PFSK-1 (cell line): ENCODE measurements at regions not wholly inside any gene's neighbourhood (a gene's known extent, or its start where the extent isn't known, plus 50 kb on each side); places are given as distances from the start of the nearest gene placed in this dataset.

Source experiments
- FOXP2 ChIP-seq: optimal IDR thresholded peaks from 2 replicates; pipeline ENCODE3; 2011; ENCODE audit warnings: borderline replicate concordance, control low read depth, inconsistent platforms; ENCODE audit not compliant: insufficient read depth; ENCODE audit errors: extremely low read length, extremely low read depth
- POLR2AphosphoS5 ChIP-seq: IDR thresholded peaks from 2 replicates; pipeline ENCODE4 v1.6.1; 2012; ENCODE audit warnings: low read depth, mild to moderate bottlenecking, control low read depth, low read length, moderate library complexity
- REST ChIP-seq, 2 experiments: IDR thresholded peaks; 2 replicates each; pipeline versions ENCODE4 v1.6.1 to v1.8.0; 2011 to 2012; ENCODE audit warnings: low read depth in 2 of 2, low read length in 2 of 2, control low read depth in 1 of 2, inconsistent platforms in 1 of 2, mild to moderate bottlenecking in 1 of 2, moderate library complexity in 1 of 2; ENCODE audit not compliant: insufficient read depth in 1 of 2
- SIN3A ChIP-seq: IDR thresholded peaks from 2 replicates; pipeline ENCODE4 v1.6.1; 2012; ENCODE audit warnings: mild to moderate bottlenecking, low read length, moderate library complexity, borderline replicate concordance; ENCODE audit not compliant: insufficient read depth
- TAF1 ChIP-seq: IDR thresholded peaks from 2 replicates; pipeline ENCODE4 v1.6.1; 2012; ENCODE audit warnings: low read length, control low read depth, borderline replicate concordance; ENCODE audit not compliant: insufficient read depth

- TF ChIP-seq REST (IDR thresholded peaks at IDR 0.05; ENCODE audit: insufficient read depth in 1 of 2, low read depth in 2 of 2, low read length in 2 of 2): no peak
Measured at GRCh38 chr2:128502200-128502599, 183.5 kb upstream of the HS6ST1 start.

GRCh38 chr2:128502638-128503246, 184.1 kb upstream of the HS6ST1 start:
- TF ChIP-seq SIN3A: no peak
- no peak for TF ChIP-seq POLR2AphosphoS5
- no peak for TF ChIP-seq TAF1
- TF ChIP-seq REST (IDR thresholded peaks at IDR 0.05; ENCODE audit: insufficient read depth in 1 of 2, low read depth in 2 of 2, low read length in 2 of 2): no peak
- TF ChIP-seq FOXP2: no peak

GRCh38 chr2:128503399-128504245, 185.0 kb upstream of the HS6ST1 start:
- TF ChIP-seq REST (IDR thresholded peaks at IDR 0.05; ENCODE audit: insufficient read depth in 1 of 2, low read depth in 2 of 2, low read length in 2 of 2) (no peak), POLR2AphosphoS5 (no peak), SIN3A (no peak), FOXP2 (no peak), TAF1 (no peak)

- no peak for TF ChIP-seq POLR2AphosphoS5
- TF ChIP-seq REST (IDR thresholded peaks at IDR 0.05; ENCODE audit: insufficient read depth in 1 of 2, low read depth in 2 of 2, low read length in 2 of 2): no peak
- TF ChIP-seq FOXP2: no peak
- no peak for TF ChIP-seq SIN3A
- no peak for TF ChIP-seq TAF1
Measured at GRCh38 chr2:128504246-128505149, 185.8 kb upstream of the HS6ST1 start.
